ENCODE measurements at regions not wholly inside any gene's neighbourhood (a gene's known extent, or its start where the extent isn't known, plus 50 kb on each side); places are given as distances from the start of the nearest gene placed in this dataset.
A peak's percentile ranks its signal among the peaks of the same experiment; 100 is the strongest.

- TF ChIP-seq CTCF (IDR thresholded peaks at IDR 0.05; ENCODE audit: low read depth, low read length) (peak; percentile 73), EZH2phosphoT487 (IDR thresholded peaks at IDR 0.05; ENCODE audit: low read depth) (no peak)
Measured at GRCh38 chr1:60978421-60979357, 103.7 kb upstream of the NFIA start.

All from OCI-LY3 (cell line).